SK-N-SH treated with all-trans-retinoic acid at 6 μM for 48 hours (cell line): ENCODE measurements at regions not wholly inside any gene's neighbourhood (a gene's known extent, or its start where the extent isn't known, plus 50 kb on each side); places are given as distances from the start of the nearest gene placed in this dataset.

ENCODE experiments used
- ATAC-seq: fragments of 200-7000 bp; cut with Tn5 transposase; 3 replicates; pipeline ENCODE4 v1.9.1; 2020; ENCODE audit warnings: mild to moderate bottlenecking, moderate library complexity
- ARNTL ChIP-seq: fragments of 450-650 bp; formaldehyde crosslinking; IDR thresholded peaks from 2 replicates; pipeline ENCODE4 v1.5.0; 2020; ENCODE audit warnings: low read depth, mild to moderate bottlenecking, moderate library complexity, borderline replicate concordance
- ESRRG ChIP-seq: fragments of 250-450 bp; sonication (Bioruptor Pico); IDR thresholded peaks from 2 replicates; pipeline ENCODE4 v1.6.1; 2021; ENCODE audit warnings: mild to moderate bottlenecking
- GLIS3 ChIP-seq: fragments of 250-450 bp; sonication (Bioruptor Pico); IDR thresholded peaks from 2 replicates; pipeline ENCODE4 v1.5.0; 2020; ENCODE audit warnings: mild to moderate bottlenecking, moderate library complexity
- OSR1 ChIP-seq: fragments of 250-450 bp; sonication (Bioruptor Pico); IDR thresholded peaks from 2 replicates; pipeline ENCODE4 v1.8.0; 2022; ENCODE audit warnings: moderate library complexity, mild to moderate bottlenecking, inconsistent platforms
- RARB ChIP-seq: fragments of 250-450 bp; sonication (Bioruptor Pico); IDR thresholded peaks from 2 replicates; pipeline ENCODE4 v1.8.0; 2021; ENCODE audit warnings: mild to moderate bottlenecking, moderate library complexity
- SNAI2 ChIP-seq: fragments of 250-450 bp; sonication (Bioruptor Pico); IDR thresholded peaks from 2 replicates; pipeline ENCODE4 v1.5.0; 2020; ENCODE audit warnings: mild to moderate bottlenecking, moderate library complexity
- ZFP3 ChIP-seq: fragments of 250-450 bp; sonication (Bioruptor Pico); IDR thresholded peaks from 2 replicates; pipeline ENCODE4 v1.5.0; 2020; ENCODE audit warnings: mild to moderate bottlenecking, moderate library complexity
- ZFP30 ChIP-seq: fragments of 450-650 bp; formaldehyde crosslinking; IDR thresholded peaks from 2 replicates; pipeline ENCODE4 v1.5.0; 2022; ENCODE audit warnings: mild to moderate bottlenecking, moderate library complexity
- ZNF565 ChIP-seq: fragments of 450-650 bp; formaldehyde crosslinking; conservative IDR thresholded peaks from 2 replicates; pipeline ENCODE4 v1.5.0; 2020; ENCODE audit warnings: low read depth, mild to moderate bottlenecking, moderate library complexity
- ZNF70 ChIP-seq: fragments of 450-650 bp; formaldehyde crosslinking; IDR thresholded peaks from 2 replicates; pipeline ENCODE4 v1.5.0; 2020; ENCODE audit warnings: mild to moderate bottlenecking, moderate library complexity
- ZNF8 ChIP-seq: fragments of 450-650 bp; formaldehyde crosslinking; IDR thresholded peaks from 2 replicates; pipeline ENCODE4 v1.5.0; 2020; ENCODE audit warnings: mild to moderate bottlenecking, moderate library complexity
- TF ChIP-seq, protein P1 (sequence below): fragments of 250-450 bp; sonication (Bioruptor Pico); IDR thresholded peaks from 2 replicates; pipeline ENCODE4 v1.5.1; 2021; ENCODE audit warnings: mild to moderate bottlenecking, moderate library complexity
- TF ChIP-seq, protein P2 (sequence below): fragments of 250-450 bp; sonication (Bioruptor Pico); IDR thresholded peaks from 2 replicates; pipeline ENCODE4 v1.8.0; 2020; ENCODE audit warnings: mild to moderate bottlenecking, moderate library complexity, borderline replicate concordance
- TF ChIP-seq, protein P3 (sequence below): fragments of 250-450 bp; sonication (Bioruptor Pico); IDR thresholded peaks from 2 replicates; pipeline ENCODE4 v1.5.1; 2020; ENCODE audit warnings: low read depth, mild to moderate bottlenecking, moderate library complexity
- TF ChIP-seq, protein P4 (sequence below): fragments of 250-450 bp; sonication (Bioruptor Pico); IDR thresholded peaks from 2 replicates; pipeline ENCODE4 v1.8.0; 2021; ENCODE audit warnings: low read depth, mild to moderate bottlenecking, moderate library complexity, borderline replicate concordance
- TF ChIP-seq, protein P5 (sequence below): fragments of 250-450 bp; sonication (Bioruptor Pico); IDR thresholded peaks from 2 replicates; pipeline ENCODE4 v1.5.0; 2020; ENCODE audit warnings: mild to moderate bottlenecking, moderate library complexity

DNA sequence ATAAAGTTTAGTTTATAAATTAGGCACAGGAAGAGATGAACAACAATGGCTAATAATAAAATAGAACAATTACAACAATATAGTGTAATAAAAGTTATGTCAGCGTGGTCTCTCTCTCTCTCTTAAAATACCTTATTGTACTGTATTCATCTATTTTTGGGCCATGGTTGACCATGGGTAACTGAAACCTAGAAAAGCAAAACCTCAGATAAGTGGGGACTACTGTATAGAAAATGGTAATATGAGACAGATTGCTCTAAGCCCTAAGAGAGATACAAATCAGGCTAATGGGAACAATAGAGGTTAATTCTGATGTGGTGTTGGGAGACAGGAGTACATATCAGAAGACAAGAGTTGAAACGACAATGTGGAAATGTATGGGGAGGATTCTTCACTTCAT lies 86.2 kb downstream of the ZNF365 start:
- TF ChIP-seq RARB (CRISPR knock-in tag): no peak
- ATAC-seq: no peak

DNA sequence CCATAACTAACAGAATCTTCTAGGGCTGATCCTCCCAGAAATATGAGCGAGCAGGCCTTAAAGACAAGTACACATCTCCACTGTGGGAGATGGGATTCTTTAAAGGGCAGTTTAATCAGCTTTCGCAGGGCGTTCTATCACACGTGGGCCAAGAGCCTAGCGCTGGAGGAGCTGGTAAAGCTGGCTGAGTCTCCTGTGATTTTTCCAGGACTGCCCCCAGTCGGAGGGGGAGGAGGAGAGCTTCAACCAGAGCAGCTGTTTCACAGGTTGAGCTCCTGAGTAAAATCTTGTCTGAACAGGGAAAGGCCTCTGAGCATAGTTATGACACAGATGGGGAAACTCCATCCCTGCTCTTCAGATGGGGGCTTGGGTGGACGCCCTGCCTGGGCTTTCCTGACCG lies 87.0 kb downstream of the ZNF365 start:
- ATAC-seq: no peak
- no peak for TF ChIP-seq ZFP30 (CRISPR knock-in tag)
- no peak for TF ChIP-seq ZNF8
- no peak for TF ChIP-seq GLIS3 (CRISPR knock-in tag)
- TF ChIP-seq, protein P1, sequence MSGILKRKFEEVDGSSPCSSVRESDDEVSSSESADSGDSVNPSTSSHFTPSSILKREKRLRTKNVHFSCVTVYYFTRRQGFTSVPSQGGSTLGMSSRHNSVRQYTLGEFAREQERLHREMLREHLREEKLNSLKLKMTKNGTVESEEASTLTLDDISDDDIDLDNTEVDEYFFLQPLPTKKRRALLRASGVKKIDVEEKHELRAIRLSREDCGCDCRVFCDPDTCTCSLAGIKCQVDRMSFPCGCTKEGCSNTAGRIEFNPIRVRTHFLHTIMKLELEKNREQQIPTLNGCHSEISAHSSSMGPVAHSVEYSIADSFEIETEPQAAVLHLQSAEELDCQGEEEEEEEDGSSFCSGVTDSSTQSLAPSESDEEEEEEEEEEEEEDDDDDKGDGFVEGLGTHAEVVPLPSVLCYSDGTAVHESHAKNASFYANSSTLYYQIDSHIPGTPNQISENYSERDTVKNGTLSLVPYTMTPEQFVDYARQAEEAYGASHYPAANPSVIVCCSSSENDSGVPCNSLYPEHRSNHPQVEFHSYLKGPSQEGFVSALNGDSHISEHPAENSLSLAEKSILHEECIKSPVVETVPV (CRISPR knock-in tag): no peak
- TF ChIP-seq OSR1 (CRISPR knock-in tag): no peak
- no peak for TF ChIP-seq ZFP3 (CRISPR knock-in tag)
- no peak for TF ChIP-seq RARB (CRISPR knock-in tag)
- TF ChIP-seq, protein P2, sequence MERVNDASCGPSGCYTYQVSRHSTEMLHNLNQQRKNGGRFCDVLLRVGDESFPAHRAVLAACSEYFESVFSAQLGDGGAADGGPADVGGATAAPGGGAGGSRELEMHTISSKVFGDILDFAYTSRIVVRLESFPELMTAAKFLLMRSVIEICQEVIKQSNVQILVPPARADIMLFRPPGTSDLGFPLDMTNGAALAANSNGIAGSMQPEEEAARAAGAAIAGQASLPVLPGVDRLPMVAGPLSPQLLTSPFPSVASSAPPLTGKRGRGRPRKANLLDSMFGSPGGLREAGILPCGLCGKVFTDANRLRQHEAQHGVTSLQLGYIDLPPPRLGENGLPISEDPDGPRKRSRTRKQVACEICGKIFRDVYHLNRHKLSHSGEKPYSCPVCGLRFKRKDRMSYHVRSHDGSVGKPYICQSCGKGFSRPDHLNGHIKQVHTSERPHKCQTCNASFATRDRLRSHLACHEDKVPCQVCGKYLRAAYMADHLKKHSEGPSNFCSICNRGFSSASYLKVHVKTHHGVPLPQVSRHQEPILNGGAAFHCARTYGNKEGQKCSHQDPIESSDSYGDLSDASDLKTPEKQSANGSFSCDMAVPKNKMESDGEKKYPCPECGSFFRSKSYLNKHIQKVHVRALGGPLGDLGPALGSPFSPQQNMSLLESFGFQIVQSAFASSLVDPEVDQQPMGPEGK (CRISPR knock-in tag): no peak
- TF ChIP-seq, protein P3, sequence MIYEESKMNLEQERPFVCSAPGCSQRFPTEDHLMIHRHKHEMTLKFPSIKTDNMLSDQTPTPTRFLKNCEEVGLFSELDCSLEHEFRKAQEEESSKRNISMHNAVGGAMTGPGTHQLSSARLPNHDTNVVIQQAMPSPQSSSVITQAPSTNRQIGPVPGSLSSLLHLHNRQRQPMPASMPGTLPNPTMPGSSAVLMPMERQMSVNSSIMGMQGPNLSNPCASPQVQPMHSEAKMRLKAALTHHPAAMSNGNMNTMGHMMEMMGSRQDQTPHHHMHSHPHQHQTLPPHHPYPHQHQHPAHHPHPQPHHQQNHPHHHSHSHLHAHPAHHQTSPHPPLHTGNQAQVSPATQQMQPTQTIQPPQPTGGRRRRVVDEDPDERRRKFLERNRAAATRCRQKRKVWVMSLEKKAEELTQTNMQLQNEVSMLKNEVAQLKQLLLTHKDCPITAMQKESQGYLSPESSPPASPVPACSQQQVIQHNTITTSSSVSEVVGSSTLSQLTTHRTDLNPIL (CRISPR knock-in tag): no peak
- TF ChIP-seq ARNTL (CRISPR knock-in tag): no peak
- TF ChIP-seq SNAI2 (CRISPR knock-in tag): no peak
- TF ChIP-seq, protein P4, sequence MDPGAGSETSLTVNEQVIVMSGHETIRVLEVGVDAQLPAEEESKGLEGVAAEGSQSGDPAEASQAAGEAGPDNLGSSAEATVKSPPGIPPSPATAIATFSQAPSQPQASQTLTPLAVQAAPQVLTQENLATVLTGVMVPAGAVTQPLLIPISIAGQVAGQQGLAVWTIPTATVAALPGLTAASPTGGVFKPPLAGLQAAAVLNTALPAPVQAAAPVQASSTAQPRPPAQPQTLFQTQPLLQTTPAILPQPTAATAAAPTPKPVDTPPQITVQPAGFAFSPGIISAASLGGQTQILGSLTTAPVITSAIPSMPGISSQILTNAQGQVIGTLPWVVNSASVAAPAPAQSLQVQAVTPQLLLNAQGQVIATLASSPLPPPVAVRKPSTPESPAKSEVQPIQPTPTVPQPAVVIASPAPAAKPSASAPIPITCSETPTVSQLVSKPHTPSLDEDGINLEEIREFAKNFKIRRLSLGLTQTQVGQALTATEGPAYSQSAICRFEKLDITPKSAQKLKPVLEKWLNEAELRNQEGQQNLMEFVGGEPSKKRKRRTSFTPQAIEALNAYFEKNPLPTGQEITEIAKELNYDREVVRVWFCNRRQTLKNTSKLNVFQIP: no peak
- TF ChIP-seq, protein P5, sequence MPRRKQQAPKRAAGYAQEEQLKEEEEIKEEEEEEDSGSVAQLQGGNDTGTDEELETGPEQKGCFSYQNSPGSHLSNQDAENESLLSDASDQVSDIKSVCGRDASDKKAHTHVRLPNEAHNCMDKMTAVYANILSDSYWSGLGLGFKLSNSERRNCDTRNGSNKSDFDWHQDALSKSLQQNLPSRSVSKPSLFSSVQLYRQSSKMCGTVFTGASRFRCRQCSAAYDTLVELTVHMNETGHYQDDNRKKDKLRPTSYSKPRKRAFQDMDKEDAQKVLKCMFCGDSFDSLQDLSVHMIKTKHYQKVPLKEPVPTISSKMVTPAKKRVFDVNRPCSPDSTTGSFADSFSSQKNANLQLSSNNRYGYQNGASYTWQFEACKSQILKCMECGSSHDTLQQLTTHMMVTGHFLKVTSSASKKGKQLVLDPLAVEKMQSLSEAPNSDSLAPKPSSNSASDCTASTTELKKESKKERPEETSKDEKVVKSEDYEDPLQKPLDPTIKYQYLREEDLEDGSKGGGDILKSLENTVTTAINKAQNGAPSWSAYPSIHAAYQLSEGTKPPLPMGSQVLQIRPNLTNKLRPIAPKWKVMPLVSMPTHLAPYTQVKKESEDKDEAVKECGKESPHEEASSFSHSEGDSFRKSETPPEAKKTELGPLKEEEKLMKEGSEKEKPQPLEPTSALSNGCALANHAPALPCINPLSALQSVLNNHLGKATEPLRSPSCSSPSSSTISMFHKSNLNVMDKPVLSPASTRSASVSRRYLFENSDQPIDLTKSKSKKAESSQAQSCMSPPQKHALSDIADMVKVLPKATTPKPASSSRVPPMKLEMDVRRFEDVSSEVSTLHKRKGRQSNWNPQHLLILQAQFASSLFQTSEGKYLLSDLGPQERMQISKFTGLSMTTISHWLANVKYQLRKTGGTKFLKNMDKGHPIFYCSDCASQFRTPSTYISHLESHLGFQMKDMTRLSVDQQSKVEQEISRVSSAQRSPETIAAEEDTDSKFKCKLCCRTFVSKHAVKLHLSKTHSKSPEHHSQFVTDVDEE (CRISPR knock-in tag): no peak
- TF ChIP-seq, all 23 proteins: peak for 0

DNA sequence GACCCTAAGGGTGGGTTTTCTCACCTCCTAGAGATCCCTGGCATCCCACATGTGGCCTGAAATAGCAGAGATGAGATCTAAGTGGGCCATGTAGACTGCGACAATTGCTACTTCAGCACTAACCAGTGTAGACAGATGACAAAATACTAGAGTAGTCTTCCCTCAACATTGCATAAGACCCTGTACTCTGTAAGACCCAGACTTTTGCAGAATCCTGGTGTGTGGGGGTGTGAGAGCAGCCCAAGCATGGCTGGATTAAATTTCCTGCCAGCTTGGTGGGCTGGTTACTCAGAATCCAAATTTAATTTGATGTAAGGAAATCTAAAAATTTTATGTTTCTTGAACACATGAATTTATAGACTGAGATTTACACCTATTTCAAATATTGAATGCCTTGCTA lies 88.3 kb downstream of the ZNF365 start:
- no peak for TF ChIP-seq OSR1 (CRISPR knock-in tag)
- TF ChIP-seq ESRRG: no peak
- TF ChIP-seq, protein P1 (CRISPR knock-in tag): no peak
- TF ChIP-seq SNAI2 (CRISPR knock-in tag): no peak
- no peak for TF ChIP-seq ZFP3 (CRISPR knock-in tag)
- no peak for ATAC-seq

DNA sequence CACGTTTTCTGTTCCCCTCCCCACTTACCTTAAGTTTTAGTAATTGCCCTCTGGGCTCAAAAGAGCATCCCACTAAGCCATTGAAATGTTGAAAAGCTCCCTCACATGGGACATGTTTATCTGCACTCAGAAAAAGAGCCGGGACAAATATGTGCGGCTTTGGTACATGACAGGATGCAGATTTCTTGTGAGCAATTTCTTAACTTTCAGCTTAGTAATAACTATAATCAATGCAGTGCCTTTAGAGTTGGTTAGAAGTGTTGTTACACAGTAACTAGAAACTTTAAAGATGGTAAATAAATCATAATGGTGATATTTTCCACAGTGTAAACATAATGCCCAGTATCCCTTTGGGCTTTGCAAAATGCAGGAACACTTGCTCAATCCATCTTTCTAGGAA lies 89.2 kb downstream of the ZNF365 start:
- TF ChIP-seq, protein P5 (CRISPR knock-in tag): no peak
- TF ChIP-seq ZNF565 (CRISPR knock-in tag): no peak
- no peak for TF ChIP-seq ESRRG
- TF ChIP-seq, protein P1 (CRISPR knock-in tag): no peak
- TF ChIP-seq ZNF70: no peak
- ATAC-seq: no peak
